GM18511 (cell line): ENCODE measurements at regions not wholly inside any gene's neighbourhood (a gene's known extent, or its start where the extent isn't known, plus 50 kb on each side); places are given as distances from the start of the nearest gene placed in this dataset.

Experiments
- ATAC-seq: cut with Tn5 transposase; IDR thresholded peaks from one replicate; pipeline ENCODE4 v1.9.1; 2021; ENCODE audit warnings: mild to moderate bottlenecking, moderate library complexity; ENCODE audit not compliant: unreplicated experiment

- no peak for ATAC-seq
Observed at GRCh38 chr3:77945320-77945719, 905.4 kb downstream of the ROBO2 start.

- ATAC-seq: no peak
Observed at GRCh38 chr3:77947671-77948070, 907.8 kb downstream of the ROBO2 start.

GRCh38 chr3:77967621-77968020 lies 927.7 kb downstream of the ROBO2 start:
- no peak for ATAC-seq

GRCh38 chr3:77976079-77976478 lies 936.2 kb downstream of the ROBO2 start:
- no peak for ATAC-seq

DNA sequence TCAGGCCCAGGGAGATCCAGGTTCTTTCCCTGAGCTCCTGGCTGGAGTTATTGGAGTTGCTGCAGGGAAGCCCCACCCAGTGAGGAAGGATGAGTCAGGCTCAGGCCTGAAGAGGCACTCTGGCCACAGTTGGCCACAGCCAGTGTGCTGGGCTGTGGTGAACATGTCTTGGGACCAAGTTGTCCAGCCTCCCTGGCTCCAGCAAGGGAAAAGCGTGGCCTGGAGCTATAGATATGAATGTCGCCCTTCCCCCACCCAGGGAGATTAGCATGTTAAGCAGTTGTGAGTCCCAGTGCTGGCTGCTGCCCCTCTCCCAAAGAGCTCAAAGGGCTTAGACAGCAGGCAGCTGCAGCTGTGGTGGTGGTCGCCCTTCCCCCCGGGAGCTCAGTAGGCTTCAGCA lies 963.2 kb downstream of the ROBO2 start:
- no peak for ATAC-seq

DNA sequence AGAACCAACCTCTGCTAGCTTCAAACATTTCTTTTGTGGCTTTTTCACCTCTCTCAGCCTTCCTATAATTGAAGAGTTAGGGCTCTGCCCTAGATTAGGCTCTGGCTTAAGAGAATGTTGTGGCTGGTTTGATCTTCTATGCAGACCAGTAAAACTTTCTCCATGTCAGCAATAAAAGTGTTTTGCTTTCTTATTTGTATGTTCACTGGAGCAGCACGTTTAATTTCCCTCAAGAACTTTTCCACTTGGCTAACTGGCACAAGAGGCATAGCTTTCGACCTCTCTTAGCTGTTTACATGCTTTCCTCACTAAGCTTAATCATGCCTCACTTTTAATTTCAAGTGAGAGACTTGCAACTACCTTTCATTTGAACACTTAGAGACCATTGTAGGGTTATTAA lies 964.7 kb downstream of the ROBO2 start:
- no peak for ATAC-seq

- no peak for ATAC-seq
Observed at GRCh38 chr3:78013653-78014052, 973.8 kb downstream of the ROBO2 start.

DNA sequence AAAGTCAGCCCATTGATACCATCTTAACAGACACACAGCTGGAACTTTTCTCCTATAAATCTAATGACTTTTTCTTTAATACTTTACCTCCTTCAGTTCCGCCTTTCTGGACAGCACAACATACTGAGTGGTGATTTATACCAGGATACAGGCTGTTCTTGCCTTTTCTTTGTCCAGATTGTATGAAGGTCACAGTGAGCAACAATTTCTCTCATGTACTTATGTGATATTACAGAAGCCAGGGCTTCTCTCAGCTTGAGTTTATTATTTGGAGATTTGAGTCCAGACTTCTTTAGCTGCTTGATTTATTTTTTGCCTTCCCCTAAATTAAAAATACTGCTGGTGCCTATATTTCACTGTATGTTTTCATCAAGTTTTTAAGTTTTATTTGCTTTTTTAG lies 976.0 kb downstream of the ROBO2 start:
- no peak for ATAC-seq

GRCh38 chr3:78021710-78022109 lies 981.8 kb downstream of the ROBO2 start:
- ATAC-seq: no peak

- no peak for ATAC-seq
Observed at GRCh38 chr3:78022232-78022631, 982.3 kb downstream of the ROBO2 start.

DNA sequence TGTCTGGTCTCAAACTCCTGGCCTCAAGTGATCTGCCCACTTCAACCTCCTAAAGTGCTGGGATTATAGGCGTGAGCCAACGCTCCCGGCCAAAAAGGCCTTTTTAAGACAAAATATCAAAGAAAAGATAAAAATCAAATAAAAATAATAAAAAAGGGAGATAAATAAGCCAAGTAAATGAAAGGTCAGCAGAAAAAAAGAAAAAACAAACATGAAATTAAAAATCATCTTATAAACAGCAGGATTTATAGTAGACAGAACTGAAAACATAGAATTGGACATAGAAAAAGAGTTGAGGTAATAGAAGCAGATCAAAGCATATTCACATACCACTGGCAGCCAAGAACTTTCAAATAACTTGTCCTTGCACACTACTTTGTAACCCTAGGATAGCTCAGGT lies 983.4 kb downstream of the ROBO2 start:
- no peak for ATAC-seq

DNA sequence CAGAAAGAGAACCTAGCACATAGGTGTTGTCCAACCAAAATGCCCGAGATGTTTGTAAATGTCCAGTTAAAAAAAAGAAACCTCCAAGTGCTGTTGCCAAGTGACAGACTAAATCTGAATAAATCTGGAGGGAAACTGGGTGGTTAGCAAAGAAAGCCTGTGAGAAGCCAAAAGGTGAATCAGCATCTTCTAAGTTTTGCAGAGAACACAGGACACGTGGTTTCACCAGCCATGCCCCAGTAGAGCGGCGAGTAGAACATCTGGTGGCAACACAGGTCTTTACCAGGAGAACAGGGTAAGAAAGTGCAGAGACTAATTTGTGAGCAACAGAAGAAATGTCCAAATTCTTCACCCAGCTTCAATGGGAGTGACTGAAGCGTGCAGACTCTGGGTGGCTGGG lies 986.0 kb downstream of the ROBO2 start:
- ATAC-seq: no peak

- no peak for ATAC-seq
Observed at GRCh38 chr3:78026318-78026828, 986.5 kb downstream of the ROBO2 start.

GRCh38 chr3:78029775-78030174 lies 989.9 kb downstream of the ROBO2 start:
- no peak for ATAC-seq

GRCh38 chr3:78035131-78035641 lies 995.3 kb downstream of the ROBO2 start:
- ATAC-seq: no peak

DNA sequence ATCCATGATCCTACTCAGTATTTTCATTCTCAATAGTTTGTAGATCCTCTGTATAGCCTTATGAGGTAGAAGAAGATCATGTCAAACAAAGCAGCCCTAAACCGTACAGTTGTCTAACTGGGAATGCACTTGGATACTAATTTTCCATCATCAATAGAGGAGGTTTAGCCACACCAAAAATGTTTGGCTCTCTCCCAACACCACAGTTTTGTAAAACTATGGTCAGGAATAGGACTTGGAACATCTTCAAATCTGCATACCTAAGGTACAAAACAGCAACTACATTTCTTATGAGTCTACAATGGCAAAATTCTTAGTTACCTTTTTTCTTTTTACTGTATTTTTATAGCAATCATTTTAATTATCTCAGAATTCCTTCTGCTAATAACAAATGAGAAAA lies 1001.6 kb downstream of the ROBO2 start:
- no peak for ATAC-seq

DNA sequence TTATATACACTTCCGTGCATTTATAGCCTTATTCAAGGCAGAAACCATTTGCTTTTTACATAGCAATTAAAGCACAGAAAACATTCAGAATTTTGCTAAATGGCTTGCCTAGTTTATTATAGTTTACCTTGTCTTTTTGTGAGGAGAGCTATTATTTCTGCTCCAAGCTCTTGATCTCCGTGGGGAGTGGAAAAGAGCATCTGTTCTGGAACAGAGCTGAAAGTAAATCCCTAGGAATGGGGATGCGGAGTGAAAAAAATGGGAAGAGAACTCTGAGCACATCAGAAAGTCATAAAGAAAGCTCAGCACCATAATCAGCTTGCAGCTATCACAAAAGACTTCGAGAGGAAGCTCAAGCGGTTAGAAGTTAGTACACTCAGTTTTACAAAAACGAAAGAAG lies 1006.7 kb downstream of the ROBO2 start:
- ATAC-seq: no peak

DNA sequence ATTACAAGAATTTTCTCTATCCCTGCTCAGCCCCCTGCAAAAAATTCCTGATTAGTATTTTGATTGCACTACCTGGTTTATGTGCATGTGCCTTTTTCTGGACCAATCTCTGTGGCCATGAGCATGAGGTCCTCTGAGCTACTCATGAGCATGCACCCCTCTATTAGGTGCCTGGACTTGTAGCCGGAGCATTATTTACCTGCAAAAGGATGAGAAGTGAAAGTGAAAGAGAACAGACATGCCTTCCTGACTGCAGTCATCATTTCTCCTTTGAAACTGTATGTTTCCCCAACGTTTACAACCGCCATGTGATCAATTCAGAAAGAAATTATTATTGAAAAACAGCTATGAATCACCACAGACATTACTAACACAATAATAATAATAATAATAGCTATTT lies 1008.8 kb downstream of the ROBO2 start:
- no peak for ATAC-seq

DNA sequence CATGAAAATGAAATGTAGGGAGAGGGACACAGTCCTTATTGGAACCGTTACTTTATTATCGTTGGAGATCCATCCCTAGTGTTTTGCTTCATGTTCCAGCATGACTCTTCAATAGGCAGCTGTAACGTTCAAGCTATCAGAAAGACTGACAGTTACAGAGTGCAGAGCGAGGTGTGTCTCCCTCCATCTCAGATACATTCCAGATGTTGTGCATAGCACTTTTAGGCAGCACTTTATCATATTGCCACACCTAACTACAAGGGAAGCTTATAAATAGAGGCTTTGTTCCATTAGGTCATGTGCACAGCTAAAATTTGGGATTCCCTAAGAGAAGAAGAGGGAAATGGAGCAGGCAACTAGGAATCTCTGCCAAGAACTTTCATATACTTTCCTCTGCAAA lies 1009.6 kb downstream of the ROBO2 start:
- no peak for ATAC-seq

- no peak for ATAC-seq
Observed at GRCh38 chr3:78050276-78051065, 1010.6 kb downstream of the ROBO2 start.

GRCh38 chr3:78052746-78053145 lies 1012.8 kb downstream of the ROBO2 start:
- ATAC-seq: no peak

DNA sequence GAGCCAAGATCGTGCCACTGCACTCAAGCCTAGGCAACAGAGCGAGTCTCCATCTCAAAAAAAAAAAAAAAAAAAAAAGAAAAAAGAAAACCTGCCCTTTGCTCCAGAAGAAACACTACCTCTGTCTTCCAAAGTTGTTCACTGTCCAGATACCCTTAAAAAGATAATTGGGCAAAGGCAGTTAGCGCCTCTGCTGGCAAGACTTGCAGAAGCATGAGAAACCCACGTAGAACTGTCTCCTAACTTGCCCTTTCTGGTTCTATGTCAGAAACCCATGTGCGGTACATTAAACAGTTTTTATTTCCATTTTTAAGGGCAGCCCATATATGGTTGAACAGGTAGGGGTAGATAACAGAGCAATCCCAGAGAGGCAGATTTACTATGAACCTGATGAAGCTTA lies 1026.4 kb downstream of the ROBO2 start:
- ATAC-seq: no peak

DNA sequence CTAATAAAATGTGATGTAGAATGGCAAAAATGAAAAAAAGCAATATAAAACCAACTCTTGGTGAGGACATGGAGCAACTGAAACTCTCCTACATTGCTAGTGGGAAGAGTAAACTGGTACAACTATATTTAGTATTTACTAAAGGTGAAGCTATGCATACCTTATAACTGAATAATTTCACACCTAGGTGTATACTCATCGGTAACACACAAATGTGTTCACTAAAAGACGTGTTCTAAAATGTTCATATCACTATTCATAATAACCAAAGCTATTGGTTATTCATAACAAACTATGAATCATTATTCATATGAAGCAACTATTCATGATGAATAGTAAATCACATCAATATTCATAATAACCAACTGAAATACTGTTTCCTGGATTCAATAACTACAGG lies 1030.3 kb downstream of the ROBO2 start:
- no peak for ATAC-seq
